HG02870 (cell line): ENCODE measurements at regions not wholly inside any gene's neighbourhood (a gene's known extent, or its start where the extent isn't known, plus 50 kb on each side); places are given as distances from the start of the nearest gene placed in this dataset.

Experiments
- ATAC-seq: cut with Tn5 transposase; IDR thresholded peaks from one replicate; pipeline ENCODE4 v1.9.1; 2021; ENCODE audit warnings: mild to moderate bottlenecking, moderate library complexity; ENCODE audit not compliant: unreplicated experiment

- no peak for ATAC-seq
These were observed 203.4 kb upstream of the ZNF536 start for GRCh38 chr19:30168760-30169159.

GRCh38 chr19:30169196-30169900, 202.8 kb upstream of the ZNF536 start:
- no peak for ATAC-seq

GRCh38 chr19:30170081-30170480, 202.1 kb upstream of the ZNF536 start:
- no peak for ATAC-seq

- no peak for ATAC-seq
These were observed 201.6 kb upstream of the ZNF536 start for GRCh38 chr19:30170495-30171137.

- ATAC-seq, result no peak
These were observed 201.0 kb upstream of the ZNF536 start for GRCh38 chr19:30171138-30171635.

GRCh38 chr19:30171795-30172612, 200.2 kb upstream of the ZNF536 start:
- ATAC-seq, result no peak

GRCh38 chr19:30172613-30173242, 199.5 kb upstream of the ZNF536 start:
- ATAC-seq, result no peak

- ATAC-seq, result no peak
These were observed 198.4 kb upstream of the ZNF536 start for GRCh38 chr19:30173593-30174356.

- no peak for ATAC-seq
These were observed 197.9 kb upstream of the ZNF536 start for GRCh38 chr19:30174357-30174645.

GRCh38 chr19:30174791-30175190, 197.4 kb upstream of the ZNF536 start:
- ATAC-seq, result no peak

- ATAC-seq, result no peak
These were observed 196.2 kb upstream of the ZNF536 start for GRCh38 chr19:30175987-30176386.

GRCh38 chr19:30178721-30179402, 193.3 kb upstream of the ZNF536 start:
- no peak for ATAC-seq

GRCh38 chr19:30180691-30181090, 191.5 kb upstream of the ZNF536 start:
- no peak for ATAC-seq

- ATAC-seq, result no peak
These were observed 188.2 kb upstream of the ZNF536 start for GRCh38 chr19:30183807-30184490.

GRCh38 chr19:30202060-30202600, 170.1 kb upstream of the ZNF536 start:
- ATAC-seq, result no peak

GRCh38 chr19:30204721-30205120, 167.5 kb upstream of the ZNF536 start:
- ATAC-seq, result no peak

GRCh38 chr19:30206187-30206586, 166.0 kb upstream of the ZNF536 start:
- ATAC-seq, result no peak

- ATAC-seq, result no peak
These were observed 164.8 kb upstream of the ZNF536 start for GRCh38 chr19:30207357-30207756.

GRCh38 chr19:30208436-30209060, 163.6 kb upstream of the ZNF536 start:
- no peak for ATAC-seq
